Dermis microvascular lymphatic vessel endothelial cell (primary cell): ENCODE measurements at regions not wholly inside any gene's neighbourhood (a gene's known extent, or its start where the extent isn't known, plus 50 kb on each side); places are given as distances from the start of the nearest gene placed in this dataset.

Source experiments
- DNase-seq, 2 donors: peaks; one replicate each; pipeline versions ENCODE4 v3.0.0 to v3.0.0-alpha.2; 2010; ENCODE audit warnings: low read depth in 2 of 2

- DNase-seq = no peak
Observed at GRCh38 chr2:219769090-219769910, 141.9 kb downstream of the SLC4A3 start.

- DNase-seq = no peak
Observed at GRCh38 chr2:219772103-219772635, 144.7 kb downstream of the SLC4A3 start.

- no peak for DNase-seq
Observed at GRCh38 chr2:219772697-219773096, 145.3 kb downstream of the SLC4A3 start.

GRCh38 chr2:219775506-219775905 lies 148.1 kb downstream of the SLC4A3 start:
- DNase-seq = no peak

GRCh38 chr2:219777388-219777787 lies 150.0 kb downstream of the SLC4A3 start:
- DNase-seq = no peak

- DNase-seq = no peak
Observed at GRCh38 chr2:219778189-219778588, 150.8 kb downstream of the SLC4A3 start.

GRCh38 chr2:219782737-219783348 lies 155.4 kb downstream of the SLC4A3 start:
- no peak for DNase-seq

GRCh38 chr2:219783359-219783975 lies 156.0 kb downstream of the SLC4A3 start:
- no peak for DNase-seq

- DNase-seq = no peak
Observed at GRCh38 chr2:219784178-219784577, 156.7 kb downstream of the SLC4A3 start.

GRCh38 chr2:219789476-219789875 lies 162.0 kb downstream of the SLC4A3 start:
- no peak for DNase-seq

GRCh38 chr2:219792446-219792845 lies 165.0 kb downstream of the SLC4A3 start:
- no peak for DNase-seq

GRCh38 chr2:219798430-219798829 lies 171.0 kb downstream of the SLC4A3 start:
- no peak for DNase-seq

- no peak for DNase-seq
Observed at GRCh38 chr2:219803294-219803693, 175.9 kb downstream of the SLC4A3 start.

- no peak for DNase-seq
Observed at GRCh38 chr2:219810895-219811294, 183.5 kb downstream of the SLC4A3 start.

GRCh38 chr2:219812672-219813071 lies 185.2 kb downstream of the SLC4A3 start:
- DNase-seq = no peak

- no peak for DNase-seq
Observed at GRCh38 chr2:219820767-219821166, 193.3 kb downstream of the SLC4A3 start.

GRCh38 chr2:219823574-219823973 lies 196.1 kb downstream of the SLC4A3 start:
- DNase-seq = no peak

GRCh38 chr2:219824996-219825395 lies 197.6 kb downstream of the SLC4A3 start:
- no peak for DNase-seq

GRCh38 chr2:219828127-219828526 lies 200.7 kb downstream of the SLC4A3 start:
- no peak for DNase-seq

GRCh38 chr2:219829667-219830352 lies 202.4 kb downstream of the SLC4A3 start:
- DNase-seq = no peak

GRCh38 chr2:219830353-219830738 lies 202.9 kb downstream of the SLC4A3 start:
- no peak for DNase-seq

GRCh38 chr2:219831957-219832356 lies 204.5 kb downstream of the SLC4A3 start:
- DNase-seq = no peak
